Ovary (tissue), 3 donors: ENCODE measurements at regions not wholly inside any gene's neighbourhood (a gene's known extent, or its start where the extent isn't known, plus 50 kb on each side); places are given as distances from the start of the nearest gene placed in this dataset.

ENCODE experiments used
- CTCF ChIP-seq, 3 donors: fragments of 450-650 bp in 2 of 3; fragments of 200-600 bp in 1 of 3; IDR thresholded peaks; one replicate each; pipeline versions ENCODE4 v1.5.1 to v1.8.0; 2016 to 2022; ENCODE audit warnings: antibody characterized with exemption in 3 of 3, mild to moderate bottlenecking in 1 of 3
- POLR2A ChIP-seq: fragments of 450-650 bp; IDR thresholded peaks from one replicate; pipeline ENCODE4 v1.6.1; 2017; ENCODE audit warnings: antibody characterized with exemption, mild to moderate bottlenecking, moderate library complexity
- donor health status: DM: no; HTN: no; CAD: no.

DNA sequence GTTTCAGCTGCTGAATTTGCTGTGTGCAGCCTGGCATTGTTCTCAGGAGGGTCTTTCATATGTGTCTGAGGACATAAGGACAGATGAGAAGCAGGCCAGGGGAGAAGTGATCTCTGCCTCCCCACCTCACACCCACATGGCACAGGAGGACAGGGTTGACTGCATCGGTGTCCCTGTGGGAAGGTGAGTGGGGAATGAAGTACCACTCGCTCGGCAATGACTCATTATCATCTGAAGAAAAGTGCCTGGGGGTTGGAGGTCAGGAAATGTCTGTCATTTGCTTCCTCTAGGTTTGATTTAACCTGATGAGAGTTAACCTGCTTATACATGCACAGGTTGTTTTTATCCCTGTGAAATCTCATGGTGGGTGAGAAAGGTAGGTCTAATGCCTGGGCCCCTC, 195.0 kb downstream of the GADD45G start:
- TF ChIP-seq CTCF (IDR thresholded peaks at IDR 0.05) = no peak
- no peak for TF ChIP-seq POLR2A
